ENCODE measurements at regions not wholly inside any gene's neighbourhood (a gene's known extent, or its start where the extent isn't known, plus 50 kb on each side); places are given as distances from the start of the nearest gene placed in this dataset.
"Not testable (repeated sequence)": the region's sequence is repeated elsewhere in the genome, so short reads cannot be mapped to it uniquely, and the experiment has no call there.

DNA sequence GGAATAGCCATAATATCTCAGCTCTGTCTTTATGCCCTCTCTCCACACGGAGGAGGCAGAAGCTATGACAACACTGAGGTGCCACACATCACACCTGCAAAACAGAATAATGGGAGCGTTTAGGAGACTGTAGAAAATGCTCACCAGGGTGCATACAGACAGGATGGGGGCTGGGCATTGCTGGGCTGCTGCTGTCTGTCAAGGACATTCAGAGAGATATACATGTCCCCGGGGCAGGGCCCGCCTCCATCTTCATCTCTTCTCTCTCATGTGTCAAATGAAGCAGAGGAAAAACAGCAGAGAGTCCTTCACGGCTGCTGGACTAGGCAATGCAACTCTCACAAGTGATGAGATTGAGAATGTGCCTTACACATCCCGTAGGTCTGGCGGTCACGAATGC, 65.3 kb upstream of the DHRSX start:
- H3K27me3 ChIP-seq = no peaks in the 10 kb centered on the region
- TF ChIP-seq, protein P1, sequence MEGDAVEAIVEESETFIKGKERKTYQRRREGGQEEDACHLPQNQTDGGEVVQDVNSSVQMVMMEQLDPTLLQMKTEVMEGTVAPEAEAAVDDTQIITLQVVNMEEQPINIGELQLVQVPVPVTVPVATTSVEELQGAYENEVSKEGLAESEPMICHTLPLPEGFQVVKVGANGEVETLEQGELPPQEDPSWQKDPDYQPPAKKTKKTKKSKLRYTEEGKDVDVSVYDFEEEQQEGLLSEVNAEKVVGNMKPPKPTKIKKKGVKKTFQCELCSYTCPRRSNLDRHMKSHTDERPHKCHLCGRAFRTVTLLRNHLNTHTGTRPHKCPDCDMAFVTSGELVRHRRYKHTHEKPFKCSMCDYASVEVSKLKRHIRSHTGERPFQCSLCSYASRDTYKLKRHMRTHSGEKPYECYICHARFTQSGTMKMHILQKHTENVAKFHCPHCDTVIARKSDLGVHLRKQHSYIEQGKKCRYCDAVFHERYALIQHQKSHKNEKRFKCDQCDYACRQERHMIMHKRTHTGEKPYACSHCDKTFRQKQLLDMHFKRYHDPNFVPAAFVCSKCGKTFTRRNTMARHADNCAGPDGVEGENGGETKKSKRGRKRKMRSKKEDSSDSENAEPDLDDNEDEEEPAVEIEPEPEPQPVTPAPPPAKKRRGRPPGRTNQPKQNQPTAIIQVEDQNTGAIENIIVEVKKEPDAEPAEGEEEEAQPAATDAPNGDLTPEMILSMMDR (IDR thresholded peaks at IDR 0.05) = no peak
- TF ChIP-seq POLR2A (IDR thresholded peaks at IDR 0.05) (no peak), POLR2AphosphoS5 (IDR thresholded peaks at IDR 0.05) (no peak), EP300 (IDR thresholded peaks at IDR 0.05) (no peak)
- peaks cover 0 to 4% (median 0%) of the 10 kb centered on the region in 4 donors for H3K36me3 ChIP-seq
- H3K4me1 ChIP-seq = no peaks in the 10 kb centered on the region
- no peak overlapping the region for H3K27ac ChIP-seq
- WGBS, 2 donors = 74 to 87% methylated on average over 8 of the region's 8 CpGs
- DNase-seq = no peak
- H3K9me3 ChIP-seq = no peaks in the 10 kb centered on the region
- peak in 1 of 2 donors; percentile 40 for ATAC-seq (ENCODE audit: low FRiP score in 2 of 2)
- no peak overlapping the region for H3K4me3 ChIP-seq

DNA sequence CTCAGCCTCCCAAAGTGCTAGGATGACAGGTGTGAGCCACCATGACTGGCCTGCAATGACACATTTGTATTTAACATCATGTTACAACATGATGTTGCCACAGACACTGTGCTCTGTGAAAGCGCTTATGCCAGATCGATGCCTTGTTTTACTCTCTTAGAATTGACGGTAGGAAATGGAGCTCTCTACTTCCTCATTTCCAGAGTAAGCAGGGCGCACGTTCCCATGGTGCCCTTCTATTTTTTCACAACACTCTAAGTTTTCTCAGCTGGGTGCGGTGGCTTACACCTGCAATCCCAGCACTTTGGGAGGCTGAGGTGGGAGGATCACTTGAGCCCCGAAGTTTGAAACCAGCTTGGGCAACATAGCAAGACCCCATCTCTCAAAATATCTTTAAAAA, 60.7 kb upstream of the DHRSX start:
- Histone ChIP-seq H3K27ac (no peak overlapping the region), H3K27me3 (no peaks in the 10 kb centered on the region), H3K4me1 (no peaks in the 10 kb centered on the region), H3K4me3 (no peak overlapping the region), H3K9me3 (no peaks in the 10 kb centered on the region), H3K36me3 (peaks cover 0 to 3% (median 0%) of the 10 kb centered on the region in 4 donors)
- TF ChIP-seq POLR2AphosphoS5 (IDR thresholded peaks at IDR 0.05) (no peak), POLR2A (IDR thresholded peaks at IDR 0.05) (no peak), EP300 (IDR thresholded peaks at IDR 0.05) (no peak)
- TF ChIP-seq, protein P1 (IDR thresholded peaks at IDR 0.05) = no peak
- WGBS, 2 donors = 76 to 81% methylated on average over 7 of the region's 7 CpGs
- ATAC-seq (ENCODE audit: low FRiP score in 2 of 2) (no peak), DNase-seq (no peak)

DNA sequence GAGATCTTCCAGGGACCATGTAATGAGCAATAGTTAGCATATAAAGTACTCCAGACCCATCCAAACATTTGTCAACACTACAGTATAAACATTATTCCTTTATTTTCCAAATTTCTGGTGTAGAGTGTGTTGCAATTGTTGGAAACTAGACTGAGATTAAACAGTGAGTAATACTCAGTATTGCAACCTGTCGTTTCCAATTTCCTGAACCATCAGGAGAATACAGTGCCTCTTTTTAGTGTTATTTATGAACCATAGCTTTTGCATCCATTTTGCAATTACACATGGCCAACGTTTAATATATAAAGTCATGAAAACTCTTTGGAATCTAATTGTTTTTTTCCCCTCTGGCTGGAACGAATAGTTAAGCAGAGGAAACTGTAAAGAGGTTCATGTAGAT, 58.3 kb upstream of the DHRSX start:
- DNase-seq (no peak), ATAC-seq (ENCODE audit: low FRiP score in 2 of 2) (no peak)
- 70 to 73% methylated on average over 3 of the region's 3 CpGs for WGBS, 2 donors
- TF ChIP-seq EP300 (IDR thresholded peaks at IDR 0.05) = no peak
- TF ChIP-seq POLR2A (IDR thresholded peaks at IDR 0.05) = no peak
- no peak for TF ChIP-seq POLR2AphosphoS5 (IDR thresholded peaks at IDR 0.05)
- TF ChIP-seq, protein P1 (IDR thresholded peaks at IDR 0.05) = no peak
- Histone ChIP-seq H3K9me3 (no peaks in the 10 kb centered on the region), H3K4me3 (no peak overlapping the region), H3K27ac (no peak overlapping the region), H3K36me3 (no peaks in the 10 kb centered on the region), H3K4me1 (no peaks in the 10 kb centered on the region), H3K27me3 (no peaks in the 10 kb centered on the region)

DNA sequence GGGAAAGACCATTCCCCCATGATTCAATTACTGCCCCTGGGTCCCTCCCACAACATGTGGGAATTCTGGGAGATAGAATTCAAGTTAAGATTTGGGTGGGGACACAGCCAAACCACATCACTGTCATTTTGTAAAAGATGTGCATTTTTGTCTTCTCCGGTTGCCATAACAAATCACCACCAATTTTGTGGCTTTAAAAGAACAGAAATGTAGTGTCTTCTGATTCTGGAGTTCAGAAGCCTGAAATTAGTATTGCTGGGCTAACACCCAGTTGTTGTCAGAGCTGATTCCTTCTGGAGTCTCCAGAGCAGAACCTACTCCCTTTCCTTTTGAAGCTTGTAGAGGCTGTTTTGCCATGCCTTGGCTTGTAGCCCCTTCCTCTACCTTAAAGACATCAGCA, 54.1 kb upstream of the DHRSX start:
- DNase-seq = no peak
- WGBS, 2 donors = 92 to 100% methylated on average over 1 of the region's 1 CpG
- no peaks in the 10 kb centered on the region for H3K9me3 ChIP-seq
- no peaks in the 10 kb centered on the region for H3K27me3 ChIP-seq
- H3K4me1 ChIP-seq = peaks cover 0 to 4% (median 0%) of the 10 kb centered on the region in 4 donors
- ATAC-seq (ENCODE audit: low FRiP score in 2 of 2) = no peak
- H3K27ac ChIP-seq = no peak overlapping the region
- TF ChIP-seq POLR2AphosphoS5 (IDR thresholded peaks at IDR 0.05) (no peak), POLR2A (IDR thresholded peaks at IDR 0.05) (no peak), EP300 (IDR thresholded peaks at IDR 0.05) (no peak)
- TF ChIP-seq, protein P1 (IDR thresholded peaks at IDR 0.05) = no peak
- H3K36me3 ChIP-seq = no peaks in the 10 kb centered on the region
- H3K4me3 ChIP-seq = no peak overlapping the region

DNA sequence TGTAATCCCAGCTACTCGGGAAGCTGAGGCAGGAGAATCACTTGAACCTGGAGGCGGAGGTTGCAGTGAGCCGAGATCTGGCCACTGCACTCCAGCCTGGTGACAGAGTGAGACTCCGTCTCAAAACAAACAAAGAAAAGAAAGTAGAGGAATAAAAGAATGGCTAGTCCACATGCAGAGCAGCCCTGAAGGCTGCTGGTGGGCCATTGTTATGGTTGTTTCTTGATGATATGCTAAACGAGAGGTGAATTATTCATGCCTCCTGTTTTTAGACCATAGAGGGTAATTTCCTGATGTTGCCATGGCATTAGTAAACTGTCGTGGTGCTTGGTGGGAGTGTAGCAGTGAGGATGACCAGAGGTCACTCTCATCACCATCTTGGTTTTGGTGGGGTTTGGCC, 53.3 kb upstream of the DHRSX start:
- H3K36me3 ChIP-seq; H3K4me3 ChIP-seq; H3K27ac ChIP-seq; H3K4me1 ChIP-seq; H3K9me3 ChIP-seq; H3K27me3 ChIP-seq; ATAC-seq (ENCODE audit: low FRiP score in 2 of 2); DNase-seq: not testable (repeated sequence)
- WGBS, 2 donors = 71 to 75% methylated on average over 6 of the region's 6 CpGs
